Thyroid gland (tissue), 4 donors: ENCODE measurements at regions not wholly inside any gene's neighbourhood (a gene's known extent, or its start where the extent isn't known, plus 50 kb on each side); places are given as distances from the start of the nearest gene placed in this dataset.

ENCODE experiments used
- CTCF ChIP-seq, 6 experiments: fragments of 200-600 bp in 3 of 6; fragments of 450-650 bp in 3 of 6; sonication (generic) in 3 of 6; IDR thresholded peaks; one replicate each; pipeline ENCODE4 v1.5.1; 2016 to 2019; ENCODE audit warnings: antibody characterized with exemption in 6 of 6, mild to moderate bottlenecking in 2 of 6, inconsistent platforms in 1 of 6, moderate library complexity in 1 of 6
- POLR2A ChIP-seq, 2 donors: fragments of 450-650 bp; IDR thresholded peaks; one replicate each; pipeline ENCODE4 v1.6.1; 2017; ENCODE audit warnings: antibody characterized with exemption in 2 of 2, mild to moderate bottlenecking in 2 of 2, moderate library complexity in 1 of 2

GRCh38 chr2:176525086-176525485, 255.8 kb downstream of the MTX2 start:
- TF ChIP-seq POLR2A (IDR thresholded peaks at IDR 0.05): no peak
- no peak for TF ChIP-seq CTCF (IDR thresholded peaks at IDR 0.05)
